Transverse colon (tissue), 1 donor: ENCODE measurements at regions not wholly inside any gene's neighbourhood (a gene's known extent, or its start where the extent isn't known, plus 50 kb on each side); places are given as distances from the start of the nearest gene placed in this dataset.

ENCODE experiments used
- EP300 ChIP-seq: sonication (generic); formaldehyde crosslinking; IDR thresholded peaks from one replicate; pipeline ENCODE4 v1.6.1; 2017; ENCODE audit warnings: antibody characterized with exemption, low read depth
- POLR2A ChIP-seq: fragments of 450-650 bp; IDR thresholded peaks from one replicate; pipeline ENCODE4 v1.6.1; 2016; ENCODE audit warnings: antibody characterized with exemption, mild to moderate bottlenecking, moderate library complexity

DNA sequence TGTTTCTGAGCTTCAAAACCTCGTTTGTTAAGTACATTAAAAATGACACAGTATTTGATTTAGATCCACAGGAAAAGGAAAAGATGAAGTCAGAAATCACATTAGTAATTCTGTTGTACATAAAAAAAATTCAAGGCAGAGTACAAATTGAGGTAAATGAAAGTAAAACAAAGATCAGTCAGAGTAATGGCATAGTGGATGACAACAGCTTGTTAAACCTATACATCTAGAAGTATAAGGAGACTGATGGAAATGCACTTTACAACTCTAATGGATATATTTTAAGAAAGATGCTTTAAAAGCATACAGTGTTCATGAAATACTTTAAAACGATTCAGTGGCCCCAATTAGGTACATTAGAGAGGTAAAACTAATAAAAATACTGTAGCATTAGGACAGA, 631.3 kb upstream of the SEMA6A start:
- TF ChIP-seq POLR2A (no peak), EP300 (no peak)
